ENCODE measurements at regions not wholly inside any gene's neighbourhood (a gene's known extent, or its start where the extent isn't known, plus 50 kb on each side); places are given as distances from the start of the nearest gene placed in this dataset.

DNA sequence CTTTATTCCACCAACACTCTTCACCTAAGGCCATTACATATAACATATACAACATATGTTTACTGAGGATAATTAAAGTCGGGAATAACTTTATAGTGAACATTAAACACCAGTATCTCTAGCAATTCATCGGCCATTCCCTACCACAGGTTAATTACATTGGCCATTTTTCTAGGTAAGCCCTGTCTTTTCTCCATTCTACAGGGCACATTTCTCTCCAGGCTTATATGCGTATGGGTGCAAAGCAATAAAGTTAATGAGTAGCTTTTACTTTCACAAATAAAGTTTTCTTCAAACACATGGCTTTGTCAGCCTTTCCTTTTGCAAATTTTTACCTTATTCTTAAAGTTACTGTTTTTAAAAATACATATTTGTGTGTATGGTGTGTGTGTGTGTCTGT lies 111.9 kb upstream of the IQCM start:
- no peak for DNase-seq (ENCODE audit: low read depth in 1 of 2, low spot score in 1 of 2)

GRCh38 chr4:149928507-149928906 lies 112.9 kb upstream of the IQCM start:
- no peak for DNase-seq (ENCODE audit: low read depth in 1 of 2, low spot score in 1 of 2)

DNA sequence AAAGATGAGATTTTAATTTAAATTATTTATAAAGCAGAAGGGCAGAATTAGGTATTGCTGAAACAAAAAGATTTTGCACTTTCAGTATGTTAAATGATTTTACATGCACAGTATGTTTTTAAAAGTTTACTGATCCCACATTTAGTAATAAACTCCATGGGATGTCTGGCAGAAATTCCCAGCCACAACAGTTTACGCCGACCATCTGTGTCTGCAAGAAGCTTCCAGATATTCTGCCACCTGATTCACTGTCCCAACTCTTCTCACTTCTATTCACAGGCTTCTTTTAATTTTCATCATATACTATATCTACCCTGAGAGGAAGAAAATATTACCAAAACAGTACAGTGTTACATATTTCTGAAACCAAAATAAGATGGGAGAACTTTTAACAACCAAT lies 115.8 kb upstream of the IQCM start:
- no peak for DNase-seq (ENCODE audit: low read depth in 1 of 2, low spot score in 1 of 2)

DNA sequence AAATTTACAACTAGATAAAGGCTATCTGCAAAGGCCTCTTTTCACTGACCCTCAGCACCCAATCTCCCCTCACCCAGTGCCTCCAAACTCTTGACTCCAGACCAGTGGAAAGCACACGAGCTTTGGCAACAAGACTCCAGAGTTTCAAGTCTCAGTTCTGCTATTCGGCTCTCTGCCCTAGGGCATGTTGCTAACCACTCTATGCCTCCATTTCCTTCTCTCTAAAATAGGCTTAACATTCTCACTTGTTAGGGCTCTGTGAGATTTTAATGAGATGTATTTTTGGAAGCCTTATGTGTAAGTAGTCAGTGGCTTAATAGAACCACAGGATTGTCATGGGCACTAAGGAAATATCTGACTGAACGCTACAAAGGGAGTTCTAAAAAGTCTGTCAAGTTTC lies 116.5 kb upstream of the IQCM start:
- DNase-seq (ENCODE audit: low read depth in 1 of 2, low spot score in 1 of 2): no peak

- no peak for DNase-seq (ENCODE audit: low read depth in 1 of 2, low spot score in 1 of 2)
These were observed 117.5 kb upstream of the IQCM start for GRCh38 chr4:149933120-149933519.

- no peak for DNase-seq (ENCODE audit: low read depth in 1 of 2, low spot score in 1 of 2)
These were observed 118.2 kb upstream of the IQCM start for GRCh38 chr4:149933883-149934282.

DNA sequence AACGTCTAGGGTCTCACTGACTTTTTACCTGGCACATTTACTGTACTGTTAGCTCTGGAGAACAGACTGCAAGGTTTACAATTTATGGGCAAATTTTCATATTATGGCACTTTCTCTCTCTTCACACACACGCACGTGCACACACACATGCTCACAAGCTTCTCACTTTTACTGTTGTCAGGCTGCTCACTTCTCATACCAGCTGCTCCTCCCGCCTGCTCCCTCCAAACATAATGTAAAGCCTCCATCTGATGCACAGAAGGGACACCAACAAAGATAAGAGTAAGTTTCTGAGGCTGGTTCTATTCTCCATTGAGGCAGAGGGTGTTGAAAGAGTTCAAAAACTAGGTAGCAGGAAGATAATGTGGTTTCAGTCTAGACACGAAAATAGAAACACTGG lies 128.9 kb upstream of the DCLK2 start:
- DNase-seq (ENCODE audit: low read depth in 1 of 2, low spot score in 1 of 2): no peak

DNA sequence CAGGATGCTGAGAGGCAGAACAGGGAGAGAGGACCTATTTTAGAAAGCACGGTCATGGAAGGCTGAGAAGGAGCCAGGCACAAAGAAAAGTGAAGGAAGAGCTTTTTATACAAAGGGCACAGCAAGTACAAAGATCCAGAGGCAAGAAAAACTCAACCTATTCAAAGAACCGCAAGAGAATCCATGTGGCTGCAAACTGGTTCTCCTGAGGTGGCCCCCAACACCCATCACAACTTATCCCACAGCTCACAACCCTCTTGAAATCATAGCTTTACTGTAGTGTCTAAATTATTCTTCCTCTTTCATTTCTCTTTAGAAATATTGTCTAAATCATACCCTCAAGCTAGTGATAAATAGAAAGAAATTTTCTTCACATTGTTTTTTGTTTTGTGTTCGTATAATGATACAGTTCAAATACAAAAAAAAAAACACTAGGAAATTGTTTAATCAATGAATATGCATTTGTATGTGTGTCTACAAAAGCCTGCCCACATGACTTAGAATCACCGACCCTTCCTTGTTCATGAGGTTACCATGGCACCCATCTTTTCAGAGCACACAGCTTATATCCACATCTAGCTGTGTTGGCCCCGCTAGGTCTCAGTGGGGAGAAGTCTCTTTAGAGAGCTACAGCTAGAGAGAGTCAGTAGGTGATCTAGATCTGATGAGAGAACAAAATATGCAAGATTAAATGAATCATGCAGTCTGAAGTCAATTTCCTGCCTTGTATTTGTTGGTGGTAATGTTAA lies 126.9 kb upstream of the DCLK2 start:
- no peak for DNase-seq (ENCODE audit: low read depth in 1 of 2, low spot score in 1 of 2)

DNA sequence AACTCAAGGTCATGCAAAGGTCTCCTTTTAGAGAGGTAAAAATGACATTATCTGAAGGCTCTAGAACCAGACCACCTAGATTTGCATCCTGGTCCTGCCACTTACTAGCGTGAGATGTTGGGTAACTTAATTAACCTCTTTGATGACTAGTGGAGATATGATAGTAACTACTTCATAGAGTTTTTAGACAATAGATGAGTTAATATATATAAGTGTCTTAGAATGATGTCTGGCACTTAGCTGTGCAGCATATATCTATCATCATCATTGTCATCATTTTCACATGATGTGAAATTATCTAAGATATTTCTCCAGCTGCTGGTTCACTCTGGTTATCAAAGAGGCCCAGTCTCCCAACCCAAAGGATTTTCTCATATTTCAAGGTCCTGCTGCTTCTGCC lies 126.1 kb upstream of the DCLK2 start:
- DNase-seq (ENCODE audit: low read depth in 1 of 2, low spot score in 1 of 2): no peak

DNA sequence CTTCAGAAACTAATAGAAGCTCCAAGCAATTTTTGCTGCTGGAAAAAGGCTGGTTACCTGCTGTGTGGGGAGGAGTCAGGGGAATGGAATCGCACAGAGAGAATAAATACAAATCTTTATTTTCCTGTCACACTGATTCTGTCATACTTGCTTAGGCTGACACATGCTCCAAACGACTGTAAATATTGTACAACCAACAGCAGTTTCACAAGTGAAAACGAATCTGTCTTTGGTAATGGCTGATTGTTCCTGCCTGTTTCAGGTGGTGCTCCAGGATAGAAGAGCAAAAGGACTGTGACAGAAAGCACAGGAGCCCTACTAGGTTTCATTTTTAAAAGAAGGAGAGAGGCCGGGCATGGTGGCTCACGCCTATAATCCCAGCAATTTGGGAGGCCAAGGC lies 125.5 kb upstream of the DCLK2 start:
- no peak for DNase-seq (ENCODE audit: low read depth in 1 of 2, low spot score in 1 of 2)

DNA sequence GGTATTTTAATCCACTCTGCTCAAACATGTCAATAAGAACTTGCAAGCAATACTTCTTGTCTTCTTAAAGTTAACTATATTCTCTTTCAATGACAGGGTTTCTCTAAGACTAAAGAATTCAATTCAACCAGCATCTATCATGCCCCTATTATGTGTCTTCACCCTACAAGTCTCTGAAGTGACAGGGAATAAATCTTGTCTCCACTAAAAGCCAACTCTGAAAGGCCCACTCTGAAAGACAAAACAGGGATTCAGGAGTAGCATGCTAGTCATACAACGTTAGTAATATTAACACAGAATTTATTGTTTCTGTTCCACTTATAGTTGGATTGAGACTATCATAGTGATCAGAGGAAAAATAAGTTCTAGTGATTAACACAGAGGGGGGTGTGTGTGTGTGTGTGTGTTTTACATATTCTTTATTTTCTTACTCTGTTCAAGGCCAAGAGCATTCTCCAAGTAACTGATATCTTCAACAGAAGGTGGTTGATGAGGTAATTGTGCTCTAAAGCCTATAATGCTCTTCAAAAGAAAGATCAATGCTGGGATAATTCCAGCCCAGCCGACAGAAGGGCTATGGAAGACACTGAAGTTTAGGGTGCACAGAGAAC lies 122.4 kb upstream of the DCLK2 start:
- no peak for DNase-seq (ENCODE audit: low read depth in 1 of 2, low spot score in 1 of 2)

GRCh38 chr4:149956678-149957077 lies 121.6 kb upstream of the DCLK2 start:
- DNase-seq (ENCODE audit: low read depth in 1 of 2, low spot score in 1 of 2): no peak

DNA sequence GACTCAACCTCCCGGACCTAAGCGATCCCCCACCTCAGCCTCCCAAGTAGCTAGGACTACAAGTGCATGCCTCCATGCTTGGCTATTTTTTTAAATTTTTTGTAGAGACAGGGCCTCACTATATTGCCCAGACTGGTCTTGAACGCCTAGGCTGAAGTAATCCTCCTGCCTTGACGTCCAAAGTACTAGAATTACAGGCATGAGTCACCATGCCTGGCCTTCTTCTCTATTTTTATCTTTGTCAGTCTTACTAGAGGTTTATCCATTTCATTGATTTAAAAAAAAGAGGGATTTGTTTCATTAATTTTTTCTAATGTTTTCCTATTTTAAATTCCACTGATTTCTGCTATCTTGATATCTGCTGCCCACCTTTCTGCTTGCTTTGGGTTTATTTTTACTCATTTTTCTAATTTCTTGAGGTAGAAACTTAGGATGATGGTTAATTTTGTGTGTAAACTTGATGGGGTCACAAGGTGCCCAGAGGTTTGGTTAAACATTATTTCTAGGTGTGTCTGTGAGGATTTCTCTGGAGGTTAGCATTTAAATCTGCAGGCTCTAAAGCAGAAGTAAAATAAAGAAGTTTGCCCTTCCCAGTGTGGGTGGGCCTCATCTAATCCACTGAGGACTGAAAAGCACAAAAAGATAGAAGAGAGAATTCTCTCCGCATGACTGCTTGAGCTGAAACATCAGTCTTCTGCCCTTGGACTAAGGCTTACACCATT lies 116.2 kb upstream of the DCLK2 start:
- no peak for DNase-seq (ENCODE audit: low read depth in 1 of 2, low spot score in 1 of 2)

- DNase-seq (ENCODE audit: low read depth in 1 of 2, low spot score in 1 of 2): no peak
These were observed 114.0 kb upstream of the DCLK2 start for GRCh38 chr4:149964001-149964796.

GRCh38 chr4:149965206-149965605 lies 113.0 kb upstream of the DCLK2 start:
- no peak for DNase-seq (ENCODE audit: low read depth in 1 of 2, low spot score in 1 of 2)

DNA sequence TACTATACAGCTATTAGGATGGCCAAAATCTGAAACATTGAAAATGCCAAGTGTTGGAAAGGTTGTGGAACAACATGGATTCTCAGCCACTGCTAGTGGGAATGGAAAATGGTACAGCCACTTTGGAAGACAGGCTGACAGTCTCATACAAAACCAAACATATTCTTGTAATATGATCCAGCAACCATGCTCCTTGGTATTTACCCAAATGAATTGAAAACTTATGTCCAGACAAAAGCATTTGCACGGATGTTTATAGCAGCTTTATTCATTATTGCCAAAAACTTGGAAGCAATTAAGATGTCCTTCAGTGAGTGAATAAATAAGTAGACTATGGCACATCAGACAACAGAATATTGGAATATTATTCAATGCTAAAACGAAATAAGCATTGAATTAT lies 105.8 kb upstream of the DCLK2 start:
- no peak for DNase-seq (ENCODE audit: low read depth in 1 of 2, low spot score in 1 of 2)

DNA sequence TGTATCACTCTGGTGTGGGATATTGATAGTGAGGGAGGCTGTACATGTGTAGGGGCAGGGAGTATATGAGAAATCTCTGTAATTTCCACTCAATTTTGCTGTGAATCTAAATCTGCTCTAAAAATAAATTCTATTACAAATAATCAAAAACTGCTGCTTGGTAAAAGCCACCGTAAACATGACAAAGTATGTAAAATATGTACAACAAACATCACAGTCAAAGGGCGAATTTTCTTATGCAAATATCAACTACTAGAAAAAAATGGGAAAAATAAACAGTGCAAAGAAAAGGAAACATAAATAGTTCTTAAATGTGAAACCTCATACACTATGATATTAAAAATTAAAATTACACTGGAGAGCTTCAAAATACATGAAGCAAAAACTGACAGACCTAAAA lies 105.1 kb upstream of the DCLK2 start:
- DNase-seq (ENCODE audit: low read depth in 1 of 2, low spot score in 1 of 2): no peak

DNA sequence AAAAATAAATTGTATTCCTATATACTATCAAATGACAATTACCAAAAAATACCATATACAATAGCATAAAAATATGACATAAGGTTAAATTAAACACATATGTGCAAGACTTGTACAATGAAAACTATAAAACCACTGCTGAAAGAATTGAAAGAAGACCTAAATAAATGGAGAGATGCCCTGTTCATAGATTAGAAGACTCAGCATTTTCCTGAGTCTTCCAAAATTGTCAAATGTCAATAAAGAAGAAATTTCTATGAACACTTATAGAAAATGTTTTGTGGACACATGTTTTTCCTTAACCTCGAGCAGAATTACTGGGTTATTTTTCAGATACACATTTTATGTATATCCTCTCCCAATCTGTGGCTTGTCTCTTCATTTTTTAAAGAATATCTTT lies 103.1 kb upstream of the DCLK2 start:
- no peak for DNase-seq (ENCODE audit: low read depth in 1 of 2, low spot score in 1 of 2)

DNA sequence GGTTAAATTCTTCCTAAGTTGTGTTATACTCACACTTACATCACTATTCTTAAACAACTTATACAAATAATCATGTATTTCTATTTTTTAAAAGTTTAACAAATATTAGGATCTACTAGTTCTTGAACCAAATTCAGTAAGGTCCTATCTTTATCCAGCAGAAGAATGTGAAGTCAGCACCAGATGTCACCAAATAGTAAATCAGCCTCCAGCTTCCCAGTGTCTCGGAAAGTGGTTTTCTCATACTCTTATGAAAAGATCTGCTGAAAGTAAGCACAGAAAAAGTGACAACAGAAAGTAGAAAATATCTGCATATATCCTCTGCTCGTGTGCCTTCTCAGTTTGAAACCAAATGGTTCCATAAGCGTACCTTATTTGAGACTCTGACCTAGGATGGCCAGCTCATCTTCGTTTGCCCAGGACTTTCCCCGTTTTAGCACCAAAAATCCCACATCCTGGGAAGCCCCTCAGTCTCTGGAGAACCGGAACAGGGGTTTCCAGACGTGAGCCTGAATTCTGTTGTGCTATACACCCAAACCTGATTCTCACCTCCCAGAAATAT lies 98.0 kb upstream of the DCLK2 start:
- no peak for DNase-seq (ENCODE audit: low read depth in 1 of 2, low spot score in 1 of 2)

- peak; percentile 10 to 14 for DNase-seq (ENCODE audit: low read depth in 1 of 2, low spot score in 1 of 2)
These were observed 97.3 kb upstream of the DCLK2 start for GRCh38 chr4:149980941-149981340.

DNA sequence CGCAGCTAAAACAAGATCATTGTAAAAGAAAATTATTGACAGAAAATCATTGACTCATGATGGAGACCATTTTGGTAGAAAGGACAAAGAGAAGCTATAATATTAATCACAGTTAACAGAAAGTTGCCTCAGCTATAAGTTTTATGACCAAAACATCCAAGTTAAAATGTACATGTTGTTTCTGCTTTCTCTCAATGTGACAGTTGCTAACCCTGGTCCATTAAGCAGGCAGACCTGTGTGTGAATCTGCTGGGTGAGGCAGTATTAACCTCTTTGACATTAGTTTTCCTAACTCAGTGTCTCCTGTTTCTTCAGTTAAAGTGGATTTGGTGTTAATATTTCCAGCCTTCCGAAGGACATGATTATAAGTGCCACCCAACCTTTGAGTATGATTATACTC lies 94.8 kb upstream of the DCLK2 start:
- DNase-seq (ENCODE audit: low read depth in 1 of 2, low spot score in 1 of 2): no peak

All from activated CD4-positive, alpha-beta T cell treated with anti-CD3 and anti-CD28 coated beads, Interleukin-2, amount 50 U/mL, for 24 hours (primary cell).